IPS-15b (cell line): ENCODE measurements at regions not wholly inside any gene's neighbourhood (a gene's known extent, or its start where the extent isn't known, plus 50 kb on each side); places are given as distances from the start of the nearest gene placed in this dataset.

Experiments
- H3K27me3 ChIP-seq: one replicate; pipeline ENCODE4 v1.6.1; 2013; ENCODE audit warnings: low read length; ENCODE audit not compliant: control insufficient read depth, insufficient read depth
- H3K36me3 ChIP-seq: one replicate; pipeline ENCODE4 v1.6.1; 2013; ENCODE audit warnings: low read length; ENCODE audit not compliant: control insufficient read depth, insufficient read depth
- H3K4me1 ChIP-seq: one replicate; pipeline ENCODE4 v1.6.1; 2013; ENCODE audit warnings: mild to moderate bottlenecking, low read length; ENCODE audit not compliant: control insufficient read depth, insufficient read depth
- H3K4me3 ChIP-seq: one replicate; pipeline ENCODE4 v1.5.1; 2013; ENCODE audit warnings: low read depth, low read length
- H3K9ac ChIP-seq: one replicate; pipeline ENCODE4 v1.6.1; 2013; ENCODE audit warnings: low read depth, mild to moderate bottlenecking, low read length
- H3K9me3 ChIP-seq: one replicate; pipeline ENCODE4 v1.6.1; 2013; ENCODE audit warnings: mild to moderate bottlenecking, low read length; ENCODE audit not compliant: control insufficient read depth, insufficient read depth

DNA sequence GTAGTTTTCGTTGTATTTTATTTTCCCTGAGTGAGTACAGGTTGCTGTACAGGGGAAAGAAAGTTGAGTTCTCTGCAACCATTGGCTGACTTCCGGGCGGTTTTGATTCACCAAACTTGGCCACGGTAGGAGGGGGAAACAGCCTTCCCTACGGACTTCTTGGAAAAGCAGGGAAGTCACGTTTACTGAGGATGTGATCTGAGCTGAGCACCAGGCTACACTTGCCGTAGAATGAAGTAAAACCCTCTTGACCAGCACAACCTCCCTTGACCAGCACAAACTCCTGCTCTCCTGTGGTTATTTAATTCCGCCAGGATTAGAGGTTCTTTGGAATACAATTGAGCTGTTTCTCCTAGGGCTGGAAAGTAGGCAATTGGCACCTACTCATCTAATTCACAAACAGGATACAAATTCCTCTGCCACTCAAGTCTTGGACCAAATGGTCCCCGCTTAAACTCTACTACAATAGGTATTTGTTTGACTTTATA, 242.0 kb upstream of the RBFOX1 start:
- no peak overlapping the region for H3K4me3 ChIP-seq
- no peaks in the 10 kb centered on the region for H3K36me3 ChIP-seq
- no peaks in the 10 kb centered on the region for H3K9me3 ChIP-seq
- no peaks in the 10 kb centered on the region for H3K27me3 ChIP-seq
- H3K4me1 ChIP-seq: peaks cover 12% of the 10 kb centered on the region
- H3K9ac ChIP-seq: no peak overlapping the region

- Histone ChIP-seq H3K9me3 (no peaks in the 10 kb centered on the region), H3K36me3 (no peaks in the 10 kb centered on the region), H3K9ac (no peak overlapping the region), H3K4me3 (no peak overlapping the region), H3K27me3 (no peaks in the 10 kb centered on the region), H3K4me1 (peaks cover 12% of the 10 kb centered on the region)
These were observed 242.9 kb upstream of the RBFOX1 start for GRCh38 chr16:7089751-7090150.

- Histone ChIP-seq H3K36me3 (no peaks in the 10 kb centered on the region), H3K9ac (no peak overlapping the region), H3K4me3 (no peak overlapping the region), H3K4me1 (peaks cover 12% of the 10 kb centered on the region), H3K9me3 (no peaks in the 10 kb centered on the region), H3K27me3 (no peaks in the 10 kb centered on the region)
These were observed 243.9 kb upstream of the RBFOX1 start for GRCh38 chr16:7088711-7089110.

- no peaks in the 10 kb centered on the region for H3K27me3 ChIP-seq
- no peak overlapping the region for H3K4me3 ChIP-seq
- H3K9me3 ChIP-seq: no peaks in the 10 kb centered on the region
- H3K4me1 ChIP-seq: peaks cover 12% of the 10 kb centered on the region
- no peaks in the 10 kb centered on the region for H3K36me3 ChIP-seq
- no peak overlapping the region for H3K9ac ChIP-seq
These were observed 245.6 kb upstream of the RBFOX1 start for GRCh38 chr16:7086822-7087616.

- H3K36me3 ChIP-seq: no peaks in the 10 kb centered on the region
- H3K4me1 ChIP-seq: peaks cover 9% of the 10 kb centered on the region
- no peaks in the 10 kb centered on the region for H3K9me3 ChIP-seq
- H3K9ac ChIP-seq: no peak overlapping the region
- no peak overlapping the region for H3K4me3 ChIP-seq
- H3K27me3 ChIP-seq: no peaks in the 10 kb centered on the region
These were observed 246.9 kb upstream of the RBFOX1 start for GRCh38 chr16:7085776-7086175.

DNA sequence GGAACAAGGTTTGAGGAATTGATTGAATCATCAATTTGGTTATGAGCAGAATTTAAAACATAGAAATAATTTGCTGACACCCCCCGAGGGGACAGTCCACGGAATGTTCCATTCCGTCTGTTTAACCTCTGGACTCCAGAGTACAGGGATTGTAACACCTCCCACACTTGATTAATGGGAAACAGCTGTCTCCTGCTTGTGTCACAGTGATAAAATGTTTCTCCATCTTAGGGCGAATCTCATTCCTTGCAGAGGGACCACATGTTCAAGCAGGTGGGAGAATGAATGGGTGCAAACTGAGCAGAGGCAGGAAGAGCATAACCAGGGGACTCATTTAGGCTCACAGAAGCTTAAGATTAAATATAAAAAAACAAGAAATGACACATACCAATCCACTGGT, 249.5 kb upstream of the RBFOX1 start:
- H3K36me3 ChIP-seq: no peaks in the 10 kb centered on the region
- H3K27me3 ChIP-seq: no peaks in the 10 kb centered on the region
- no peak overlapping the region for H3K9ac ChIP-seq
- H3K4me1 ChIP-seq: peaks cover 3% of the 10 kb centered on the region
- no peak overlapping the region for H3K4me3 ChIP-seq
- H3K9me3 ChIP-seq: no peaks in the 10 kb centered on the region

DNA sequence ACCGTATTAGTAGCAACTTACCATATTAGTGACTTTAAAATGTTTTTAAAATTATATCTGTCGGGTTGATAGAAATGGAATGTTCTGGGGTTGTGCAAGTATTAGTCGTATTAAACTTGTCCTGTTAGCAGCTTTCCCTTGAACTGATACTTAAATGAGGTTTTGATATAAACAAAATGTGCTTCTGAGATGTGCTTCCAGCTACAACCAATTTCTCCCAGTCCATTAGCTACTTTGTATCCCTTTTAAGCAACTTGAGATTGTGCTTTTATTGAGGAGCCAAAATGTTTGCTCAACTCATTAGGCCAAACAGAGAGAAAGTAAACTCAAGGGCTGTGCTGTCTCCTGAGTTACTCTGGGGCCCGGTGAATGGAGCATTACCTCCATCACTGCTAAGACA, 255.0 kb upstream of the RBFOX1 start:
- no peak overlapping the region for H3K9ac ChIP-seq
- H3K4me1 ChIP-seq: no peaks in the 10 kb centered on the region
- no peaks in the 10 kb centered on the region for H3K27me3 ChIP-seq
- H3K36me3 ChIP-seq: no peaks in the 10 kb centered on the region
- no peaks in the 10 kb centered on the region for H3K9me3 ChIP-seq
- no peak overlapping the region for H3K4me3 ChIP-seq

DNA sequence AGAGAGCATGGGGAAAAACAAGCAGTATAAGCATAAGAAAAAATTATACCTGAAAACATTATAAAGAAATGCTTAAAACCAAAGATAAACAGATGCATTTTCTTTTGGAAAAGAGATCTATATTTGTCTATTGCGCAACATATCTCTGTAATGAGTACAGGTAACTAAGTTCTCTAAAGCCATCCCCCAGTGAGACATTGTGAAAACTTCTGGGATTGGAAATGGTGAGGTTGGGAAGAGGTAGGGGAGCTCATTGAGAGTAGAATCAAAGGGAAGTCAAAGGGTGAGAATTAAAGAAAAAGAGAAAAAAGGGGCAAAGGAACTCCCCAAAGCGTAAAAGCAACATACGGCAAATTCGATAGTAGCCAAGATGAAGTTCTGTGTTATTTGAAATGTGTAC, 257.9 kb upstream of the RBFOX1 start:
- H3K27me3 ChIP-seq: no peaks in the 10 kb centered on the region
- H3K36me3 ChIP-seq: no peaks in the 10 kb centered on the region
- no peak overlapping the region for H3K4me3 ChIP-seq
- no peaks in the 10 kb centered on the region for H3K9me3 ChIP-seq
- H3K9ac ChIP-seq: no peak overlapping the region
- no peaks in the 10 kb centered on the region for H3K4me1 ChIP-seq

GRCh38 chr16:7057458-7057857, 275.2 kb upstream of the RBFOX1 start:
- H3K27me3 ChIP-seq: no peaks in the 10 kb centered on the region
- no peak overlapping the region for H3K9ac ChIP-seq
- H3K36me3 ChIP-seq: no peaks in the 10 kb centered on the region
- H3K9me3 ChIP-seq: no peaks in the 10 kb centered on the region
- no peak overlapping the region for H3K4me3 ChIP-seq
- H3K4me1 ChIP-seq: no peaks in the 10 kb centered on the region

DNA sequence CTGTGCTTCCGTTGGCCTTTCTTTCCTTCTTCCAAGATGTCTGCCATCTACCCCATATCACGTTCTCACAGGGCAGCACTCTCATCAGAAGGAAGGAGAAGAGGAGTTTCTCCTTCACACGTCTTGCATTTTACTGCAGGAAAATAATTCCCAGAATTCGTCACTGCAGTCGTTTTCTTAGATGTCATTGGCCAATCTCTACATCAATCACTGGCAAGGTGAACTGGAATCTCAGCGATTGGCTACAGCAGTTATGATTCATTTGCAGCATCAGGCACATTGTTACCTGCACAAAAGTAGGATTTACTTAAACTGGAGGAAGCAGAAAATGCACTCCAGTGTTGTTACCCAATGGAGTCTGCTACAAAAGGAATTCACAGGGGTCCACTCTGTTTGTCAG, 277.2 kb upstream of the RBFOX1 start:
- Histone ChIP-seq H3K4me3 (no peak overlapping the region), H3K4me1 (no peaks in the 10 kb centered on the region), H3K9me3 (no peaks in the 10 kb centered on the region), H3K27me3 (no peaks in the 10 kb centered on the region), H3K36me3 (no peaks in the 10 kb centered on the region), H3K9ac (no peak overlapping the region)

- H3K4me1 ChIP-seq: no peaks in the 10 kb centered on the region
- H3K9ac ChIP-seq: no peak overlapping the region
- no peaks in the 10 kb centered on the region for H3K36me3 ChIP-seq
- no peaks in the 10 kb centered on the region for H3K9me3 ChIP-seq
- H3K27me3 ChIP-seq: no peaks in the 10 kb centered on the region
- no peak overlapping the region for H3K4me3 ChIP-seq
These were observed 280.9 kb upstream of the RBFOX1 start for GRCh38 chr16:7051591-7052349.

DNA sequence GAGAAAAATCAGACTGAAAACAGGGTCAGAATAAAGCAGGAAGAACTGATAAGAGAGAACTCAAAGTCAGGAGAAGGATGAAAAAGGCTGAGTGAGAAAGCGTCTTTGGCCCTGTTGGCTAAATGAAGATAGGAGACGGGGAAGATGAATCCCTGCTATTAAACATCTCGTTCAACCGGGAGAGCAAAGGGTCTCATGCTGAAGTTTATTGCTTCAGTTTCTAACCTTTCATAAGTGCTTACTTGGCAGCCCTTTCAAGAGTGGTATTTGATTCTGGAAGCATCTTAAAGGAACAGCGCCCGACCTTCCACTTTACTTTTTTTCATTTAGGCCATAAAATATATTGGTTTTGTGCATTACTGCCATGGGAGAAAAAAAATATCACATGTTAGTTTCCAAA, 288.3 kb upstream of the RBFOX1 start:
- H3K9me3 ChIP-seq: no peaks in the 10 kb centered on the region
- no peak overlapping the region for H3K9ac ChIP-seq
- H3K4me3 ChIP-seq: no peak overlapping the region
- peaks cover 3% of the 10 kb centered on the region for H3K4me1 ChIP-seq
- no peaks in the 10 kb centered on the region for H3K36me3 ChIP-seq
- no peaks in the 10 kb centered on the region for H3K27me3 ChIP-seq
